PC-9 (cell line): ENCODE measurements at regions not wholly inside any gene's neighbourhood (a gene's known extent, or its start where the extent isn't known, plus 50 kb on each side); places are given as distances from the start of the nearest gene placed in this dataset.

Experiments
- CTCF ChIP-seq: fragments of 200-600 bp; sonication (generic); conservative IDR thresholded peaks from 2 replicates; pipeline ENCODE4 v1.6.1; 2017; ENCODE audit warnings: mixed run types, antibody characterized with exemption, mild to moderate bottlenecking, moderate library complexity
- EZH2 ChIP-seq: fragments of 200-600 bp; sonication (generic); IDR thresholded peaks from 2 replicates; pipeline ENCODE4 v1.8.0; 2017; ENCODE audit warnings: antibody characterized with exemption, low read depth

GRCh38 chr7:17242504-17242903 is 55.9 kb upstream of the AHR start:
- no peak for TF ChIP-seq CTCF
- no peak for TF ChIP-seq EZH2
